ENCODE measurements at regions not wholly inside any gene's neighbourhood (a gene's known extent, or its start where the extent isn't known, plus 50 kb on each side); places are given as distances from the start of the nearest gene placed in this dataset.
"Not testable (repeated sequence)": the region's sequence is repeated elsewhere in the genome, so short reads cannot be mapped to it uniquely, and the experiment has no call there.

GRCh38 chr6:128595544-128595943, 75.1 kb upstream of the PTPRK start:
- H3K27ac ChIP-seq (ENCODE audit: low read depth in 2 of 2, low read length in 2 of 2) = no peak overlapping the region
- intact Hi-C loops (cut with DNase I) = no loop called here
- peaks cover 0 to 5% (median 0%) of the 10 kb centered on the region in 3 donors for H3K9me3 ChIP-seq (ENCODE audit: control insufficient read depth in 2 of 3, insufficient read depth in 1 of 3, low read length in 3 of 3)
- H3K27me3 ChIP-seq (ENCODE audit: control insufficient read depth, insufficient read depth, low read length) = no peaks in the 10 kb centered on the region
- H3K4me3 ChIP-seq (ENCODE audit: low read length in 3 of 3) = no peak overlapping the region
- TF ChIP-seq, protein P1, sequence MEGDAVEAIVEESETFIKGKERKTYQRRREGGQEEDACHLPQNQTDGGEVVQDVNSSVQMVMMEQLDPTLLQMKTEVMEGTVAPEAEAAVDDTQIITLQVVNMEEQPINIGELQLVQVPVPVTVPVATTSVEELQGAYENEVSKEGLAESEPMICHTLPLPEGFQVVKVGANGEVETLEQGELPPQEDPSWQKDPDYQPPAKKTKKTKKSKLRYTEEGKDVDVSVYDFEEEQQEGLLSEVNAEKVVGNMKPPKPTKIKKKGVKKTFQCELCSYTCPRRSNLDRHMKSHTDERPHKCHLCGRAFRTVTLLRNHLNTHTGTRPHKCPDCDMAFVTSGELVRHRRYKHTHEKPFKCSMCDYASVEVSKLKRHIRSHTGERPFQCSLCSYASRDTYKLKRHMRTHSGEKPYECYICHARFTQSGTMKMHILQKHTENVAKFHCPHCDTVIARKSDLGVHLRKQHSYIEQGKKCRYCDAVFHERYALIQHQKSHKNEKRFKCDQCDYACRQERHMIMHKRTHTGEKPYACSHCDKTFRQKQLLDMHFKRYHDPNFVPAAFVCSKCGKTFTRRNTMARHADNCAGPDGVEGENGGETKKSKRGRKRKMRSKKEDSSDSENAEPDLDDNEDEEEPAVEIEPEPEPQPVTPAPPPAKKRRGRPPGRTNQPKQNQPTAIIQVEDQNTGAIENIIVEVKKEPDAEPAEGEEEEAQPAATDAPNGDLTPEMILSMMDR (IDR thresholded peaks at IDR 0.05; ENCODE audit: borderline replicate concordance, extremely low read depth, insufficient read depth) = no peak
- H3K36me3 ChIP-seq (ENCODE audit: control insufficient read depth in 2 of 3, insufficient read depth in 3 of 3, low read length in 3 of 3) = no peaks in the 10 kb centered on the region
- DNase-seq (no peak), FAIRE-seq (no peak)
- no peaks in the 10 kb centered on the region for H3K4me1 ChIP-seq (ENCODE audit: control insufficient read depth in 2 of 3, insufficient read depth in 2 of 3, low read depth in 1 of 3, low read length in 3 of 3)
- H3K9ac ChIP-seq (ENCODE audit: low read length in 3 of 3) = no peak overlapping the region

DNA sequence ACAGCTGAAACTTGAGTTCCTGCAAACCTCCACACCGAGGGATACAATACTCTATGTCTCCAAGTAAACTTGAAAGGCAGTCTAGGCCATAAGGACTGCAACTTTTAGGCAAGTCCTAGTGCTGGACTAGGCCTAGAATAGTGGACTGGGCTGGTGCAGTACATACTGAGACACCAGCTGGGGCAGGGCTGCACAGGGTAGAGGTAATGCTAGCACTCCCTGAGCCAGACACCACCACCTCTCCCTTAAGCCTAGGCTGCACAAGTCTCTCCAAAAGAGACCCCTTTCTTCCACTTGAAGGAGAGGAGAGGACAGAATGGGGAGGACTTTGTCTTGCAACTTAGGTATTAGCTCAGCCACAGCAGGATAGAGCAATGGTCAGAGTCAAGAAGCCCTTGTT, 65.7 kb upstream of the PTPRK start:
- FAIRE-seq = no peak
- intact Hi-C loops (cut with DNase I) = no loop called here
- H3K36me3 ChIP-seq (ENCODE audit: control insufficient read depth in 2 of 3, insufficient read depth in 3 of 3, low read length in 3 of 3) = no peaks in the 10 kb centered on the region
- DNase-seq = no peak
- no peak overlapping the region for H3K4me3 ChIP-seq (ENCODE audit: low read length in 3 of 3)
- H3K9me3 ChIP-seq (ENCODE audit: control insufficient read depth in 2 of 3, insufficient read depth in 1 of 3, low read length in 3 of 3) = no peaks in the 10 kb centered on the region
- no peaks in the 10 kb centered on the region for H3K4me1 ChIP-seq (ENCODE audit: control insufficient read depth in 2 of 3, insufficient read depth in 2 of 3, low read depth in 1 of 3, low read length in 3 of 3)
- TF ChIP-seq, protein P1 (IDR thresholded peaks at IDR 0.05; ENCODE audit: borderline replicate concordance, extremely low read depth, insufficient read depth) = no peak
- no peaks in the 10 kb centered on the region for H3K27me3 ChIP-seq (ENCODE audit: control insufficient read depth, insufficient read depth, low read length)
- H3K9ac ChIP-seq (ENCODE audit: low read length in 3 of 3) = no peak overlapping the region
- H3K27ac ChIP-seq (ENCODE audit: low read depth in 2 of 2, low read length in 2 of 2) = no peak overlapping the region

- TF ChIP-seq, protein P1 (IDR thresholded peaks at IDR 0.05; ENCODE audit: borderline replicate concordance, extremely low read depth, insufficient read depth) = no peak
- no peak overlapping the region for H3K27ac ChIP-seq (ENCODE audit: low read depth in 2 of 2, low read length in 2 of 2)
- H3K4me3 ChIP-seq (ENCODE audit: low read length in 3 of 3) = no peak overlapping the region
- no peaks in the 10 kb centered on the region for H3K9me3 ChIP-seq (ENCODE audit: control insufficient read depth in 2 of 3, insufficient read depth in 1 of 3, low read length in 3 of 3)
- no peaks in the 10 kb centered on the region for H3K27me3 ChIP-seq (ENCODE audit: control insufficient read depth, insufficient read depth, low read length)
- H3K4me1 ChIP-seq (ENCODE audit: control insufficient read depth in 2 of 3, insufficient read depth in 2 of 3, low read depth in 1 of 3, low read length in 3 of 3) = no peaks in the 10 kb centered on the region
- no peaks in the 10 kb centered on the region for H3K36me3 ChIP-seq (ENCODE audit: control insufficient read depth in 2 of 3, insufficient read depth in 3 of 3, low read length in 3 of 3)
- DNase-seq (peak in 1 of 5 donors; percentile 61), FAIRE-seq (no peak)
- intact Hi-C loops (cut with DNase I) = no loop called here
- no peak overlapping the region for H3K9ac ChIP-seq (ENCODE audit: low read length in 3 of 3)
These were observed 60.1 kb upstream of the PTPRK start for GRCh38 chr6:128580224-128581110.

DNA sequence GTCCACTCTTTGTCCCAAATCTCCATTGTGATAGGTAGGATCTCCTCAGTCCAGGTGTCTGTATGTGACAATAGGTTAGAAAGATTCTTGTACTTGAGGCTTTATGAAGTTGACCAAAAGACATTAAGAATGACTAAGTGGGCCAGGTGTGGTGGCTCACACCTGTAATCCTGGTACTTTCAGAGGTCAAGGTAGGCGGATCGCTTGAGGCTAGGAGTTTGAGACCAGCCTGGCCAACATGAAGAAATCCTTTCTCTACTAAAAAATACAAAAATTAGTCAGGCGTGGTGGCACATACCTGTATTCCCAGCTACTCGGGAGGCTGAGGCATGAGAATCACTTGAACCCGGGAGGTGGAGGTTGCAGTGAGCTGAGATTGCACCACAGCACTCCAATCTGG, 54.9 kb upstream of the PTPRK start:
- H3K27me3 ChIP-seq (ENCODE audit: control insufficient read depth, insufficient read depth, low read length); H3K9ac ChIP-seq (ENCODE audit: low read length in 3 of 3); FAIRE-seq; H3K27ac ChIP-seq (ENCODE audit: low read depth in 2 of 2, low read length in 2 of 2); DNase-seq; H3K4me1 ChIP-seq (ENCODE audit: control insufficient read depth in 2 of 3, insufficient read depth in 2 of 3, low read depth in 1 of 3, low read length in 3 of 3); H3K4me3 ChIP-seq (ENCODE audit: low read length in 3 of 3); intact Hi-C loops (cut with DNase I); H3K36me3 ChIP-seq (ENCODE audit: control insufficient read depth in 2 of 3, insufficient read depth in 3 of 3, low read length in 3 of 3); H3K9me3 ChIP-seq (ENCODE audit: control insufficient read depth in 2 of 3, insufficient read depth in 1 of 3, low read length in 3 of 3): not testable (repeated sequence)

All from kidney (tissue), 13 donors.